ENCODE measurements at regions not wholly inside any gene's neighbourhood (a gene's known extent, or its start where the extent isn't known, plus 50 kb on each side); places are given as distances from the start of the nearest gene placed in this dataset.

DNA sequence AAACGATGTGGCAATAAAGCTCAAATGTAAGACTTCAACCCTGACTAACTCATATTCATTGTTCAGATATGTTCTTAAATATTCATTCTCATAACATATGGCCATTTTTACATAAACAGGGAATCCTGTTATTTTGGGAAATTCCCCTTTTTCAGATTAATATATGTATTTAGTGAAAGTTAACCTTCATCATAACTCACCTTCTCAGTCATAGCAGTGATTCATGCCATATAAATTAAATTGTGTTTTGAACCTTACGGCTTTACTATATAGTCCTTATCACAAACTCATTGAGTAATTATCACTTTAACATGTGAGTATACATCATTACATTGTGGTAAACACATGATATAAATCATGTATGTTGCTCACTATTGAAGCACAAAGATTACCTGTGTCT is 392.5 kb upstream of the TRAM1L1 start:
- no peak for DNase-seq
- WGBS, 3 donors = 86 to 92% (median 87%) methylated on average over 2 of the region's 2 CpGs
- ATAC-seq = no peak
- TF ChIP-seq CTCF (IDR thresholded peaks at IDR 0.05) = no peak
- H3K9me3 ChIP-seq = no peaks in the 10 kb centered on the region
- H3K27ac ChIP-seq = no peak overlapping the region
- no peaks in the 10 kb centered on the region for H3K27me3 ChIP-seq (ENCODE audit: insufficient read depth in 3 of 3, low read length in 2 of 3)
- intact Hi-C loops (cut with DNase I) = no loop called here
- no peak overlapping the region for H3K4me3 ChIP-seq
- no peaks in the 10 kb centered on the region for H3K36me3 ChIP-seq (ENCODE audit: insufficient read depth in 1 of 2, low read depth in 1 of 2)
- no peaks in the 10 kb centered on the region for H3K4me1 ChIP-seq

DNA sequence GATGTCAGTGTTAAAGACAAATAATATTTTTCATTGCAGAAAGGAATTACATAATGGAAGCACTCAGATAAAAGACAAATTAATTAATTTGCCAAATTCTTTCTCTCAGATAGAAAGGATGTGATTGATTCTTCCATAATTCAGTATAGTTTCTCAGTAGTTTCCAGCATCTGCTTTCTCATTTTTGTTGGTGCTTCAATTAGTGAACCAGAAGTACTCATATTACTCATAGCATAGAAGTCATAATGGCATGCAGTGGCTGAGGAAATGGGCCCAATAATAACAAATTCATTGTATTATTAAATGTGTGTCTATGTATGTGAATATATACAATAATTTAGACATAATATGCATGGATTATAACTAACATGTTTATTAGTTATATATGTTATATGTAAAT is 393.3 kb upstream of the TRAM1L1 start:
- ATAC-seq = no peak
- no peak overlapping the region for H3K27ac ChIP-seq

DNA sequence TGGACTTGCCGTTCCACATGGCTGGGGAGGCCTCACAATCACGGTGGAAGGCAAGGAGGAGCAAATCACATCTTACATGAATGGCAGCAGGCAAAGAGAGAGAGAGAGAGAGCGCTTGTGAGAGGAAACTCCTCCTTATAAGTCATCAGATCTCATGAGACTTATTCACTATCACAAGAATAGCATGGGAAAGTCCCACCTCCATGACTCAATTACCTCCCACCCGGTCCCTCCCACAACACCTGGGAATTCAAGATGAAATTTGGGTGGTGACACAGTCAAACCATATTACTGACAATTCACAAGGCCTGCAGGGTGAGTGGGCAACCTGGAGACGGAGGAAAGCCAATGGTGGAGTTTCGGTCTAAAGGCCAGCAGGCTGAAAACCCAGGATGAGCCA is 394.3 kb upstream of the TRAM1L1 start:
- Histone ChIP-seq H3K27ac (no peak overlapping the region), H3K4me3 (no peak overlapping the region), H3K27me3 (ENCODE audit: insufficient read depth in 3 of 3, low read length in 2 of 3) (no peaks in the 10 kb centered on the region), H3K36me3 (ENCODE audit: insufficient read depth in 1 of 2, low read depth in 1 of 2) (no peaks in the 10 kb centered on the region), H3K9me3 (no peaks in the 10 kb centered on the region), H3K4me1 (no peaks in the 10 kb centered on the region)
- WGBS, 3 donors = 71 to 85% (median 84%) methylated on average over 6 of the region's 6 CpGs
- ATAC-seq (no peak), DNase-seq (no peak)
- TF ChIP-seq CTCF (IDR thresholded peaks at IDR 0.05) = no peak
- intact Hi-C loops (cut with DNase I) = no loop called here

More for the DNA sequence above, 393.3 kb upstream of the TRAM1L1 start:
- Histone ChIP-seq H3K9me3 (no peaks in the 10 kb centered on the region), H3K27me3 (ENCODE audit: insufficient read depth in 3 of 3, low read length in 2 of 3) (no peaks in the 10 kb centered on the region), H3K4me3 (no peak overlapping the region), H3K36me3 (ENCODE audit: insufficient read depth in 1 of 2, low read depth in 1 of 2) (no peaks in the 10 kb centered on the region), H3K4me1 (no peaks in the 10 kb centered on the region)
- intact Hi-C loops (cut with DNase I) = no loop called here
- TF ChIP-seq CTCF (IDR thresholded peaks at IDR 0.05) = no peak
- no peak for DNase-seq

GRCh38 chr4:117481742-117482141 is 396.4 kb upstream of the TRAM1L1 start:
- Histone ChIP-seq H3K4me3 (no peak overlapping the region), H3K36me3 (ENCODE audit: insufficient read depth in 1 of 2, low read depth in 1 of 2) (no peaks in the 10 kb centered on the region), H3K4me1 (no peaks in the 10 kb centered on the region), H3K27ac (no peak overlapping the region), H3K9me3 (no peaks in the 10 kb centered on the region), H3K27me3 (ENCODE audit: insufficient read depth in 3 of 3, low read length in 2 of 3) (no peaks in the 10 kb centered on the region)
- DNase-seq (no peak), ATAC-seq (no peak)
- WGBS, 3 donors = 52 to 61% (median 55%) methylated on average over 3 of the region's 3 CpGs
- intact Hi-C loops (cut with DNase I) = no loop called here
- no peak for TF ChIP-seq CTCF (IDR thresholded peaks at IDR 0.05)

- Histone ChIP-seq H3K27ac (no peak overlapping the region), H3K36me3 (ENCODE audit: insufficient read depth in 1 of 2, low read depth in 1 of 2) (no peaks in the 10 kb centered on the region), H3K9me3 (no peaks in the 10 kb centered on the region), H3K4me1 (no peaks in the 10 kb centered on the region), H3K4me3 (no peak overlapping the region), H3K27me3 (ENCODE audit: insufficient read depth in 3 of 3, low read length in 2 of 3) (no peaks in the 10 kb centered on the region)
- ATAC-seq = no peak
- no peak for DNase-seq
- intact Hi-C loops (cut with DNase I) = no loop called here
- TF ChIP-seq CTCF (IDR thresholded peaks at IDR 0.05) = no peak
- WGBS, 3 donors = 91 to 94% (median 91%) methylated on average over 7 of the region's 7 CpGs
Observed at GRCh38 chr4:117488692-117489091, 403.3 kb upstream of the TRAM1L1 start.
